H1 (cell line): ENCODE measurements at regions not wholly inside any gene's neighbourhood (a gene's known extent, or its start where the extent isn't known, plus 50 kb on each side); places are given as distances from the start of the nearest gene placed in this dataset.

ENCODE experiments used
- CTCF ChIA-PET: fragments of 300-600 bp; sonication (Branson Sonifier 250); formaldehyde crosslinking; loops from one replicate; lab custom pipeline; 2021; ENCODE audit not compliant: partially characterized antibody; lab: Charles Lee
- POLR2A ChIA-PET: fragments of 300-600 bp; sonication (Branson Sonifier 250); formaldehyde crosslinking; loops from one replicate; lab custom pipeline; 2021; ENCODE audit warnings: inconsistent platforms; ENCODE audit not compliant: partially characterized antibody; lab: Charles Lee
- DNase-seq, 2 experiments: peaks; one replicate each; pipeline versions ENCODE4 v3.0.0 to v3.0.0-alpha.2; 2010 to 2022; ENCODE audit warnings: low spot score in 2 of 2, low read depth in 1 of 2, mixed read lengths in 1 of 2
- FAIRE-seq: peaks from 2 replicates; lab custom pipeline; 2011; peaks lifted over from hg19 to GRCh38; lab: Jason Lieb, UNC
- H2AFZ ChIP-seq: 2 replicates; pipeline ENCODE4 v1.8.1; 2012; ENCODE audit warnings: low read length, inconsistent platforms
- H2AK5ac ChIP-seq: 2 replicates; pipeline ENCODE4 v1.6.1; 2013; ENCODE audit warnings: low read depth, low read length
- H2BK120ac ChIP-seq: replicated peaks from 2 replicates; pipeline ENCODE3; 2013; ENCODE audit warnings: low read depth, low read length, inconsistent platforms
- H2BK12ac ChIP-seq: 2 replicates; pipeline ENCODE4 v1.6.1; 2013; ENCODE audit warnings: low read depth, low read length
- H2BK15ac ChIP-seq: 2 replicates; pipeline ENCODE4 v1.6.1; 2013; ENCODE audit warnings: low read length
- H2BK20ac ChIP-seq: 2 replicates; pipeline ENCODE4 v1.6.1; 2013; ENCODE audit warnings: low read length
- H2BK5ac ChIP-seq: 2 replicates; pipeline ENCODE4 v1.6.1; 2013; ENCODE audit warnings: low read depth, low read length
- H3K14ac ChIP-seq: 2 replicates; pipeline ENCODE4 v1.6.1; 2013; ENCODE audit warnings: inconsistent platforms; ENCODE audit not compliant: insufficient read length
- H3K18ac ChIP-seq: 2 replicates; pipeline ENCODE4 v1.6.1; 2013; ENCODE audit warnings: low read length; ENCODE audit errors: extremely low read depth
- H3K23ac ChIP-seq: 2 replicates; pipeline ENCODE4 v1.6.1; 2013; ENCODE audit warnings: inconsistent platforms; ENCODE audit not compliant: insufficient read length
- H3K23me2 ChIP-seq: 2 replicates; pipeline ENCODE4 v1.6.1; 2013; ENCODE audit warnings: low read depth, low read length
- H3K27ac ChIP-seq: 2 replicates; pipeline ENCODE4 v1.6.1; 2011; ENCODE audit warnings: low read depth, low read length, inconsistent platforms
- H3K27me3 ChIP-seq, 4 experiments: replicated peaks in 1 of 4; 1 replicate in 1 of 4; 2 replicates in 3 of 4; pipeline versions ENCODE4 v1.6.1 to v1.8.1; 2011 to 2013; ENCODE audit warnings: low read length in 3 of 4, mild to moderate bottlenecking in 3 of 4, inconsistent platforms in 2 of 4, mixed read lengths in 2 of 4, moderate library complexity in 1 of 4; ENCODE audit not compliant: control insufficient read depth in 3 of 4, insufficient read depth in 3 of 4; ENCODE audit errors: extremely low read depth in 1 of 4
- H3K36me3 ChIP-seq, 4 experiments: 2 replicates each; pipeline versions ENCODE4 v1.6.1 to v1.8.1; 2011 to 2013; ENCODE audit warnings: mild to moderate bottlenecking in 4 of 4, low read length in 3 of 4, moderate library complexity in 2 of 4, control low read depth in 1 of 4, inconsistent platforms in 1 of 4; ENCODE audit not compliant: insufficient read depth in 4 of 4, control insufficient read depth in 2 of 4
- H3K4ac ChIP-seq: replicated peaks from 2 replicates; pipeline ENCODE3; 2013; ENCODE audit warnings: low read length, low read depth, mixed read lengths, inconsistent platforms; ENCODE audit not compliant: insufficient read length
- H3K4me1 ChIP-seq, 4 experiments: replicated peaks in 1 of 4; 1 replicate in 1 of 4; 2 replicates in 3 of 4; pipeline versions ENCODE4 v1.6.1 to v1.8.1; 2011 to 2013; ENCODE audit warnings: low read length in 3 of 4, inconsistent platforms in 2 of 4, mixed read lengths in 1 of 4; ENCODE audit not compliant: insufficient read depth in 4 of 4, control insufficient read depth in 3 of 4
- H3K4me2 ChIP-seq, 2 experiments: 2 replicates each; pipeline versions ENCODE4 v1.6.1 to v1.8.1; 2011 to 2013; ENCODE audit warnings: low read depth in 2 of 2, low read length in 2 of 2, control low read depth in 1 of 2, inconsistent platforms in 1 of 2, mild to moderate bottlenecking in 1 of 2; ENCODE audit not compliant: insufficient read depth in 1 of 2
- H3K4me3 ChIP-seq, 4 experiments: fragments of 200-600, 300-600 bp in 1 of 4; sonication (generic), shearing (Covaris generic), sonication (Bioruptor Twin) in 1 of 4; 2 replicates each; pipeline versions ENCODE4 v1.5.1 to v1.8.1; 2011 to 2016; ENCODE audit warnings: low read length in 4 of 4, low read depth in 3 of 4, control low read depth in 2 of 4, inconsistent platforms in 2 of 4, mild to moderate bottlenecking in 2 of 4, mixed read lengths in 1 of 4, moderate library complexity in 1 of 4; ENCODE audit not compliant: insufficient read depth in 2 of 4; ENCODE audit errors: extremely low read depth in 1 of 4
- H3K56ac ChIP-seq: replicated peaks from 2 replicates; pipeline ENCODE3; 2013; ENCODE audit warnings: low read depth, mild to moderate bottlenecking, mixed read lengths, low read length, inconsistent platforms; ENCODE audit not compliant: insufficient read length
- H3K79me1 ChIP-seq: 2 replicates; pipeline ENCODE4 v1.6.1; 2013; ENCODE audit warnings: low read depth, low read length, control low read depth
- H3K79me2 ChIP-seq, 2 experiments: 2 replicates each; pipeline versions ENCODE4 v1.6.1 to v1.8.1; 2012 to 2013; ENCODE audit warnings: low read length in 2 of 2, mild to moderate bottlenecking in 2 of 2, inconsistent platforms in 1 of 2; ENCODE audit not compliant: insufficient read depth in 2 of 2, control insufficient read depth in 1 of 2
- H3K9ac ChIP-seq, 4 experiments: replicated peaks in 1 of 4; 1 replicate in 1 of 4; 2 replicates in 3 of 4; pipeline versions ENCODE4 v1.6.1 to v1.8.1; 2011 to 2013; ENCODE audit warnings: low read depth in 3 of 4, low read length in 3 of 4, control low read depth in 2 of 4, mild to moderate bottlenecking in 2 of 4, moderate library complexity in 2 of 4, inconsistent platforms in 1 of 4; ENCODE audit errors: extremely low read depth in 1 of 4
- H3K9me3 ChIP-seq, 2 experiments: 2 replicates each; pipeline versions ENCODE4 v1.6.1 to v1.8.1; 2012 to 2013; ENCODE audit warnings: mild to moderate bottlenecking in 2 of 2, moderate library complexity in 2 of 2, control low read depth in 1 of 2, inconsistent platforms in 1 of 2, low read depth in 1 of 2, low read length in 1 of 2, mixed read lengths in 1 of 2; ENCODE audit not compliant: insufficient read depth in 2 of 2
- H4K20me1 ChIP-seq, 2 experiments: replicated peaks in 1 of 2; 2 replicates each; pipeline versions ENCODE3 to v1.8.1; 2011 to 2013; ENCODE audit warnings: inconsistent platforms in 2 of 2, low read length in 2 of 2, mild to moderate bottlenecking in 1 of 2; ENCODE audit not compliant: insufficient read depth in 2 of 2, control insufficient read depth in 1 of 2
- H4K5ac ChIP-seq: 2 replicates; pipeline ENCODE4 v1.6.1; 2013; ENCODE audit warnings: low read length, low read depth, mixed read lengths, inconsistent platforms; ENCODE audit not compliant: insufficient read length
- H4K8ac ChIP-seq: 2 replicates; pipeline ENCODE4 v1.8.0; 2013; ENCODE audit warnings: mild to moderate bottlenecking, moderate library complexity, low read length, inconsistent platforms; ENCODE audit not compliant: insufficient read depth; ENCODE audit errors: extremely low read depth
- H4K91ac ChIP-seq: replicated peaks from 2 replicates; pipeline ENCODE3; 2013; ENCODE audit warnings: low read length, mixed read lengths, inconsistent platforms; ENCODE audit not compliant: insufficient read length
- POLR2A ChIP-seq, 2 experiments: IDR thresholded peaks; 1 replicate in 1 of 2; 2 replicates in 1 of 2; pipeline ENCODE4 v1.6.1; 2011; ENCODE audit warnings: low read depth in 2 of 2, low read length in 2 of 2, mild to moderate bottlenecking in 2 of 2; ENCODE audit errors: control extremely low read depth in 1 of 2
- SUZ12 ChIP-seq: fragments of 200-600 bp; sonication (generic); IDR thresholded peaks from 2 replicates; pipeline ENCODE4 v1.6.1; 2012; ENCODE audit warnings: mild to moderate bottlenecking, inconsistent platforms, low read length, moderate library complexity, mixed read lengths
- USF2 ChIP-seq: IDR thresholded peaks from 2 replicates; pipeline ENCODE4 v1.6.1; 2011; ENCODE audit warnings: low read length, improper control_type of control experiment
- WGBS, 2 experiments: shearing (Covaris generic) in 1 of 2; methylation state at CpG; one replicate each; pipeline versions ENCODE4 v1.1.6 to v1.1.7; 2013 to 2015; ENCODE audit warnings: low lambda C conversion rate in 2 of 2, mixed read lengths in 2 of 2, inconsistent platforms in 1 of 2, low coverage in 1 of 2, missing lambda C conversion rate in 1 of 2; ENCODE audit not compliant: insufficient replicate concordance in 2 of 2, insufficient coverage in 1 of 2, insufficient read length in 1 of 2; ENCODE audit errors: extremely low coverage in 1 of 2, missing lambda C conversion rate in 1 of 2; 5-methylcytosine and 5-hydroxymethylcytosine counted together

- Histone ChIP-seq H3K18ac (no peak overlapping the region), H2BK120ac (no peak overlapping the region), H3K14ac (no peak overlapping the region), H3K79me2 (no peaks in the 10 kb centered on the region), H4K8ac (no peak overlapping the region), H4K20me1 (no peaks in the 10 kb centered on the region), H4K5ac (no peak overlapping the region), H2BK12ac (no peak overlapping the region), H3K4ac (no peak overlapping the region), H3K9ac (no peak overlapping the region), H3K4me1 (no peaks in the 10 kb centered on the region), H3K4me3 (no peak overlapping the region), H2BK20ac (no peak overlapping the region), H4K91ac (no peak overlapping the region), H3K23me2 (no peaks in the 10 kb centered on the region), H3K27ac (no peak overlapping the region), H3K56ac (no peak overlapping the region), H2BK5ac (no peak overlapping the region), H3K4me2 (no peak overlapping the region), H2AFZ (no peak overlapping the region), H3K79me1 (no peaks in the 10 kb centered on the region), H3K23ac (no peak overlapping the region), H3K9me3 (no peaks in the 10 kb centered on the region), H2AK5ac (no peak overlapping the region), H3K27me3 (no peaks in the 10 kb centered on the region), H3K36me3 (no peaks in the 10 kb centered on the region), H2BK15ac (no peak overlapping the region)
- POLR2A ChIA-PET: no interaction called here
- WGBS, 2 experiments: 100% methylated on average over 1 of the region's 1 CpG; no CpG with 5 or more reads in 1 of the 2 experiments
- DNase-seq (no peak), FAIRE-seq (no peak)
- CTCF ChIA-PET: no interaction called here
- TF ChIP-seq USF2 (no peak), POLR2A (IDR thresholded peaks at IDR 0.05; ENCODE audit: control extremely low read depth in 1 of 2, low read depth in 2 of 2, low read length in 2 of 2) (no peak), SUZ12 (no peak)
Observed at GRCh38 chr6:23797041-23797440, 329.0 kb upstream of the NRSN1 start.
